ENCODE measurements at regions not wholly inside any gene's neighbourhood (a gene's known extent, or its start where the extent isn't known, plus 50 kb on each side); places are given as distances from the start of the nearest gene placed in this dataset.

GRCh38 chr6:14676064-14676463 is 558.5 kb downstream of the CD83 start:
- no peak overlapping the region for H3K4me3 Mint-ChIP-seq
- H4K5ac ChIP-seq (ENCODE audit: insufficient read length, low read depth, low read length) = no peak overlapping the region
- H2AFZ ChIP-seq (ENCODE audit: low read length) = no peak overlapping the region
- no peak overlapping the region for H3K4me2 ChIP-seq (ENCODE audit: insufficient read depth, insufficient read length, low read length)
- no peaks in the 10 kb centered on the region for H3K27me3 Mint-ChIP-seq (ENCODE audit: low read depth)
- H3K79me2 ChIP-seq (ENCODE audit: insufficient read depth, low read length) = no peaks in the 10 kb centered on the region
- H3K79me1 ChIP-seq (ENCODE audit: insufficient read depth, low read depth, low read length, poor library complexity, severe bottlenecking) = no peaks in the 10 kb centered on the region
- H3K18ac ChIP-seq (ENCODE audit: insufficient read length, low read depth, low read length) = no peak overlapping the region
- H3T11ph ChIP-seq (ENCODE audit: low read length) = no peak overlapping the region
- no peaks in the 10 kb centered on the region for H3K9me3 Mint-ChIP-seq
- no peaks in the 10 kb centered on the region for H4K20me1 ChIP-seq (ENCODE audit: control insufficient read depth, insufficient read depth, insufficient read length)
- no CpG with 5 or more reads among the region's 2 CpGs for WGBS (ENCODE audit: extremely low coverage, insufficient read length, low lambda C conversion rate)
- DNase-seq = no peak
- H3K27ac ChIP-seq (ENCODE audit: insufficient read length, low read depth, low read length) = no peak overlapping the region
- H3K14ac ChIP-seq (ENCODE audit: insufficient read depth, low read length) = no peak overlapping the region
- H3K4me1 Mint-ChIP-seq = peaks cover 12 to 14% of the 10 kb centered on the region in 2 experiments
- H2AK5ac ChIP-seq (ENCODE audit: insufficient read length, low read length) = no peak overlapping the region
- H2BK12ac ChIP-seq (ENCODE audit: insufficient read length, low read depth, low read length) = no peak overlapping the region
- H3K27me3 ChIP-seq (ENCODE audit: insufficient read depth, low read length) = no peaks in the 10 kb centered on the region
- H2BK120ac ChIP-seq (ENCODE audit: low read depth, low read length, poor library complexity, severe bottlenecking) = no peak overlapping the region
- H2BK15ac ChIP-seq (ENCODE audit: low read depth, low read length) = no peak overlapping the region
- no peak for TF ChIP-seq CTCF (conservative IDR thresholded peaks at IDR 0.05)
- no peak overlapping the region for H3K4ac ChIP-seq (ENCODE audit: low read depth, low read length)
- H3K23ac ChIP-seq (ENCODE audit: insufficient read length, low read depth, low read length) = no peak overlapping the region
- no peak overlapping the region for H3K27ac Mint-ChIP-seq
- H3K4me1 ChIP-seq (ENCODE audit: insufficient read depth, low read length) = peaks cover 2% of the 10 kb centered on the region; the same call in 1 of the 2 replicates
- no peak overlapping the region for H2BK5ac ChIP-seq (ENCODE audit: insufficient read length, low read length)
- no peak overlapping the region for H4K8ac ChIP-seq (replicated peaks; ENCODE audit: insufficient read length, low read depth, low read length)
- H3K56ac ChIP-seq (ENCODE audit: insufficient read length, low read depth, low read length) = no peak overlapping the region
- no peaks in the 10 kb centered on the region; a peak in 1 of 7 replicates for H3K36me3 Mint-ChIP-seq (ENCODE audit: insufficient read depth in 1 of 3, low read depth in 3 of 3)
- no peak overlapping the region for H2BK20ac ChIP-seq (ENCODE audit: low read depth, low read length, poor library complexity, severe bottlenecking)
- H3K9ac ChIP-seq (ENCODE audit: extremely low read depth, insufficient read length, low read length) = no peak overlapping the region
- H3K9me3 ChIP-seq (ENCODE audit: control insufficient read depth, low read depth, low read length) = no peaks in the 10 kb centered on the region
- H3K23me2 ChIP-seq (ENCODE audit: insufficient read length, low read depth, low read length, poor library complexity, severe bottlenecking) = no peaks in the 10 kb centered on the region
- no peak overlapping the region for H4K91ac ChIP-seq (ENCODE audit: insufficient read length, low read depth, low read length)
